ENCODE measurements at regions not wholly inside any gene's neighbourhood (a gene's known extent, or its start where the extent isn't known, plus 50 kb on each side); places are given as distances from the start of the nearest gene placed in this dataset.

GRCh38 chr4:160983035-160983434 lies 1180.8 kb downstream of the FSTL5 start:
- TF ChIP-seq CTCF (IDR thresholded peaks at IDR 0.05) = no peak
- TF ChIP-seq POLR2A (IDR thresholded peaks at IDR 0.05) = no peak

All from lower leg skin (tissue), 3 donors.